Lower lobe of right lung (tissue), 2 donors: ENCODE measurements at regions not wholly inside any gene's neighbourhood (a gene's known extent, or its start where the extent isn't known, plus 50 kb on each side); places are given as distances from the start of the nearest gene placed in this dataset.

ENCODE experiments used
- ATAC-seq, 2 donors: fragments of 200-7000 bp; cut with Tn5 transposase; one replicate each; pipeline ENCODE4 v1.9.1; 2020 to 2022; ENCODE audit warnings: mild to moderate bottlenecking in 2 of 2, moderate library complexity in 2 of 2
- DNase-seq: peaks from one replicate; pipeline ENCODE4 v3.0.0-alpha.2; 2020
- H3K27ac ChIP-seq: fragments of 200-600 bp; one replicate; pipeline ENCODE4 v1.8.0; 2022
- H3K27me3 ChIP-seq: fragments of 200-600 bp; one replicate; pipeline ENCODE4 v1.8.0; 2022; ENCODE audit warnings: low read depth
- H3K36me3 ChIP-seq: fragments of 200-600 bp; one replicate; pipeline ENCODE4 v1.8.0; 2022; ENCODE audit warnings: mild to moderate bottlenecking
- H3K4me1 ChIP-seq: fragments of 200-600 bp; one replicate; pipeline ENCODE4 v1.8.0; 2022
- H3K4me3 ChIP-seq: fragments of 200-600 bp; one replicate; pipeline ENCODE4 v1.8.0; 2022; ENCODE audit warnings: mild to moderate bottlenecking
- H3K9me3 ChIP-seq: fragments of 200-600 bp; one replicate; pipeline ENCODE4 v1.8.0; 2022
- intact Hi-C: fragments of 100-400 bp; cut with DNase I; formaldehyde crosslinking; loops from one replicate; pipeline ENCODE4 v1.11.0; 2022
- TF ChIP-seq, protein P1 (sequence below): fragments of 200-600 bp; IDR thresholded peaks from one replicate; pipeline ENCODE4 v1.8.0; 2022; ENCODE audit warnings: antibody characterized with exemption, mild to moderate bottlenecking
- donor health status: DM: no; HTN: yes; CAD: no; lungs with severe emphysema.

DNA sequence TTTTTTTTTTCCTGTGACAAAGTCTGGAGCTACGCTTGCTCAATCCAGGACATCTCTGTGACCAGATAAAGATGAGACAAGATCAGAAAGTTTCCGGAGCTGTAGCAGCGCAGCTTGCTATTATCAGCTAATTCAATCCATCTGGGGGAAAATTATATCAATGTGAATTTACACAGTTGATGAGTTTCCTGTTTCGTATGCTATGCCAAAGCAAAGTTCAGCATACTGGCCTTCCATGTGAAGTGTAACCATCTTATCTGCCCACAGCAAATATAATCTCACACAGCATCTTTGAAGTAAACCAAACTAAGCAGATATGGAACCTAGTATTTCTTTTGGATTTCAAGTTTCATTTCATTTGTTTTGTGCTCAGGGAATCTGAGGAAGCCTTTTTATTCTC lies 1767.7 kb downstream of the EFNA5 start:
- no peaks in the 10 kb centered on the region for H3K4me1 ChIP-seq
- no peak overlapping the region for H3K27ac ChIP-seq
- H3K27me3 ChIP-seq, result no peaks in the 10 kb centered on the region
- no peaks in the 10 kb centered on the region for H3K9me3 ChIP-seq
- H3K36me3 ChIP-seq, result no peaks in the 10 kb centered on the region
- ATAC-seq (no peak), DNase-seq (no peak)
- TF ChIP-seq, protein P1, sequence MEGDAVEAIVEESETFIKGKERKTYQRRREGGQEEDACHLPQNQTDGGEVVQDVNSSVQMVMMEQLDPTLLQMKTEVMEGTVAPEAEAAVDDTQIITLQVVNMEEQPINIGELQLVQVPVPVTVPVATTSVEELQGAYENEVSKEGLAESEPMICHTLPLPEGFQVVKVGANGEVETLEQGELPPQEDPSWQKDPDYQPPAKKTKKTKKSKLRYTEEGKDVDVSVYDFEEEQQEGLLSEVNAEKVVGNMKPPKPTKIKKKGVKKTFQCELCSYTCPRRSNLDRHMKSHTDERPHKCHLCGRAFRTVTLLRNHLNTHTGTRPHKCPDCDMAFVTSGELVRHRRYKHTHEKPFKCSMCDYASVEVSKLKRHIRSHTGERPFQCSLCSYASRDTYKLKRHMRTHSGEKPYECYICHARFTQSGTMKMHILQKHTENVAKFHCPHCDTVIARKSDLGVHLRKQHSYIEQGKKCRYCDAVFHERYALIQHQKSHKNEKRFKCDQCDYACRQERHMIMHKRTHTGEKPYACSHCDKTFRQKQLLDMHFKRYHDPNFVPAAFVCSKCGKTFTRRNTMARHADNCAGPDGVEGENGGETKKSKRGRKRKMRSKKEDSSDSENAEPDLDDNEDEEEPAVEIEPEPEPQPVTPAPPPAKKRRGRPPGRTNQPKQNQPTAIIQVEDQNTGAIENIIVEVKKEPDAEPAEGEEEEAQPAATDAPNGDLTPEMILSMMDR, result no peak
- intact Hi-C loops, result no loop called here
- no peak overlapping the region for H3K4me3 ChIP-seq

GRCh38 chr5:105899726-105900125 lies 1771.0 kb downstream of the EFNA5 start:
- Histone ChIP-seq H3K27ac (no peak overlapping the region), H3K9me3 (no peaks in the 10 kb centered on the region), H3K36me3 (no peaks in the 10 kb centered on the region), H3K27me3 (no peaks in the 10 kb centered on the region), H3K4me3 (no peak overlapping the region), H3K4me1 (no peaks in the 10 kb centered on the region)
- intact Hi-C loops, result no loop called here
- DNase-seq (no peak), ATAC-seq (no peak)
- TF ChIP-seq, protein P1, result no peak

DNA sequence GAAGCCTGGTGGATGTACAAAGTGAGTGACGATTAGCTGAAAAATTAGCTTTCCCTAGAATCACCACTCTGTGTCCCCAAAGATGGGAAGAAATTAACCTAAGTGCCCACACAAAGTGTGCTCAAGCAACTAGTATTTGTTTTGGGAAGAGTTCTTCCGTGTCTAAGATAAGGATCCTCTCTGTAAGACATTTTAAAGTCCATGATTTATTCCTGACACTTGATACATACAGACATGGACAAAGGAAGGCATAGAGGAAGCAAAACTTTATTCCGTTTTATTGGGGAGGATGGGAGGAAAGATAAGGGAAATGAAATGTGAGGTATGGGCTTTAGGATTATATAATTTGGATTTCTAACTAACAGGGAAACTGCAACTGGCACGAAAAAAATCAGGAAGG lies 1772.6 kb downstream of the EFNA5 start:
- H3K4me1 ChIP-seq, result no peaks in the 10 kb centered on the region
- ATAC-seq (no peak), DNase-seq (no peak)
- H3K27me3 ChIP-seq, result no peaks in the 10 kb centered on the region
- TF ChIP-seq, protein P1, result no peak
- no peak overlapping the region for H3K27ac ChIP-seq
- no peaks in the 10 kb centered on the region for H3K36me3 ChIP-seq
- H3K4me3 ChIP-seq, result no peak overlapping the region
- no peaks in the 10 kb centered on the region for H3K9me3 ChIP-seq
- intact Hi-C loops, result no loop called here

GRCh38 chr5:105885266-105885665 lies 1785.5 kb downstream of the EFNA5 start:
- ATAC-seq, result no peak
- Histone ChIP-seq H3K27me3 (no peaks in the 10 kb centered on the region), H3K36me3 (no peaks in the 10 kb centered on the region), H3K4me1 (no peaks in the 10 kb centered on the region), H3K9me3 (no peaks in the 10 kb centered on the region), H3K4me3 (no peak overlapping the region), H3K27ac (no peak overlapping the region)
- no peak for DNase-seq
- intact Hi-C loops, result no loop called here
- TF ChIP-seq, protein P1, result no peak

DNA sequence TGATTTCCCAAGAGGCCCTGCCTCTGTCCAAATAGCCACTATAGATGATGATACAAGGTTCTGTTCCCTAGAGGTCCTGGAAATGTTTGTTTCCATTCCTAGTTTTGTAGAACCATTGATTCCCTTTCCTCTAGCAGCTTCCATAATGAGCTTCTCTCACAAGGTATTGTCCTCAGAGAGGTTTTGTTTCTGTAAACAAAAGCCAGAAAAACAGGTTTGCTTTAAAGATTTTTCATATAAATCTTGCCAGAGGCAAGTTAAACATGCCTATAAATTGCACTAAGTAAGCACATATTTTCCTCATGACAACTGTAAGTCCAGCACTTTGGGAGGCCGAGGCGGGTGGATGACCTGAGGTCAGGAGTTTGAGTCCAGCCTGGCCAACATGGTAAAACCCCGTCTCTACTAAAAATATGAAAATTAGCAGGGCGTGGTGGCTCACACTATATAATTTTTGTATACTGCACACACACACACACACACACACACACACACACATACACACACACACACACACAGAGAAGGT lies 1787.7 kb downstream of the EFNA5 start:
- no peaks in the 10 kb centered on the region for H3K9me3 ChIP-seq
- no peaks in the 10 kb centered on the region for H3K4me1 ChIP-seq
- ATAC-seq (no peak), DNase-seq (no peak)
- no peak overlapping the region for H3K27ac ChIP-seq
- H3K36me3 ChIP-seq, result no peaks in the 10 kb centered on the region
- TF ChIP-seq, protein P1, result no peak
- H3K4me3 ChIP-seq, result no peak overlapping the region
- intact Hi-C loops, result no loop called here
- H3K27me3 ChIP-seq, result no peaks in the 10 kb centered on the region

- Histone ChIP-seq H3K36me3 (no peaks in the 10 kb centered on the region), H3K27me3 (no peaks in the 10 kb centered on the region), H3K4me1 (no peaks in the 10 kb centered on the region), H3K9me3 (no peaks in the 10 kb centered on the region), H3K4me3 (no peak overlapping the region), H3K27ac (no peak overlapping the region)
- no peak for ATAC-seq
- TF ChIP-seq, protein P1, result no peak
- DNase-seq, result no peak
- intact Hi-C loops, result no loop called here
Observed at GRCh38 chr5:105878402-105878801, 1792.3 kb downstream of the EFNA5 start.
